ENCODE measurements at regions not wholly inside any gene's neighbourhood (a gene's known extent, or its start where the extent isn't known, plus 50 kb on each side); places are given as distances from the start of the nearest gene placed in this dataset.

DNA sequence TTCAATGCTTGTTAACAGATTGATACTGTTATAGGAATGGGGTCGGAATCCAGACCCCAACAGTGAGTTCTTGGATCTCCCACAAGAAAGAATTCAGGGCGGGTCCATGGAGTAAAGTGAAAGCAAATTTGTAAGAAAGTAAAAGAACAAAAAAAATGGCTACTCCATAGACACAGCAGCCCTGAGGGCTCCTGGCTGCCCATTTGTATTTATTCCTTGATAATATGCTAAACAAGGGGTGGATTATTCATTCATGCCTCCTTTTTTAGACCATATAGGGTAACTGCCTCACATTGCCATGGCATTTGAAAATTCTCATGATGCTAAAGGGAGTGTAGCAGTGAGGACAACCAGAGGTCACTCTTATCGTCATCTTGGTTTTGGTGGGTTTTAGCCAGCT lies 717.2 kb upstream of the KCND2 start:
- Histone ChIP-seq H3K36me3 (no peaks in the 10 kb centered on the region), H3K4me3 (ENCODE audit: low read depth in 1 of 2, low read length in 1 of 2) (no peak overlapping the region), H3K4me1 (ENCODE audit: control insufficient read depth in 1 of 2, insufficient read depth in 1 of 2, low read depth in 1 of 2, low read length in 1 of 2) (no peaks in the 10 kb centered on the region), H3K9me3 (no peaks in the 10 kb centered on the region), H3K27me3 (no peaks in the 10 kb centered on the region), H3K27ac (no peak overlapping the region)
- TF ChIP-seq, protein P1, sequence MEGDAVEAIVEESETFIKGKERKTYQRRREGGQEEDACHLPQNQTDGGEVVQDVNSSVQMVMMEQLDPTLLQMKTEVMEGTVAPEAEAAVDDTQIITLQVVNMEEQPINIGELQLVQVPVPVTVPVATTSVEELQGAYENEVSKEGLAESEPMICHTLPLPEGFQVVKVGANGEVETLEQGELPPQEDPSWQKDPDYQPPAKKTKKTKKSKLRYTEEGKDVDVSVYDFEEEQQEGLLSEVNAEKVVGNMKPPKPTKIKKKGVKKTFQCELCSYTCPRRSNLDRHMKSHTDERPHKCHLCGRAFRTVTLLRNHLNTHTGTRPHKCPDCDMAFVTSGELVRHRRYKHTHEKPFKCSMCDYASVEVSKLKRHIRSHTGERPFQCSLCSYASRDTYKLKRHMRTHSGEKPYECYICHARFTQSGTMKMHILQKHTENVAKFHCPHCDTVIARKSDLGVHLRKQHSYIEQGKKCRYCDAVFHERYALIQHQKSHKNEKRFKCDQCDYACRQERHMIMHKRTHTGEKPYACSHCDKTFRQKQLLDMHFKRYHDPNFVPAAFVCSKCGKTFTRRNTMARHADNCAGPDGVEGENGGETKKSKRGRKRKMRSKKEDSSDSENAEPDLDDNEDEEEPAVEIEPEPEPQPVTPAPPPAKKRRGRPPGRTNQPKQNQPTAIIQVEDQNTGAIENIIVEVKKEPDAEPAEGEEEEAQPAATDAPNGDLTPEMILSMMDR (IDR thresholded peaks at IDR 0.05): no peak

GRCh38 chr7:119556436-119556835 lies 716.5 kb upstream of the KCND2 start:
- Histone ChIP-seq H3K4me1 (ENCODE audit: control insufficient read depth in 1 of 2, insufficient read depth in 1 of 2, low read depth in 1 of 2, low read length in 1 of 2) (no peaks in the 10 kb centered on the region), H3K27me3 (no peaks in the 10 kb centered on the region), H3K36me3 (no peaks in the 10 kb centered on the region), H3K27ac (no peak overlapping the region), H3K9me3 (no peaks in the 10 kb centered on the region), H3K4me3 (ENCODE audit: low read depth in 1 of 2, low read length in 1 of 2) (no peak overlapping the region)
- TF ChIP-seq, protein P1 (IDR thresholded peaks at IDR 0.05): no peak

DNA sequence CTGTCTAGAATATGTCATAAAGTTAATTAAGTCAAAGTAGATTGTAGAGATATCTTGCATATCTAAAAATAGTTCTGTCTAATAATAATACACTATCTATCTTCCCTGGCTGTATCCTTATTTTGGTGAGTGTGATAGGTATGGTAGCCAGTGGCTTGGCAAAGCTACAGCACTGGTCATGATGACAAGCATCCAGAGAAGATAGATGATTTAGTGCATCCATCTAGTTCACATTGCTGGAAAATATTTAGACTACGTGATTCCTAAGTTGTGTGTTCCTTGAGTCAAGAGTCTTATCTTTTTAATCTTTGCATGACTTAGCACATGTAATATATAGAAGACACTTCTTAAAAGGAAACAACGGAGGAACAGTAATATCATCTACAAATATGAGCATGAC lies 711.2 kb upstream of the KCND2 start:
- Histone ChIP-seq H3K4me1 (ENCODE audit: control insufficient read depth in 1 of 2, insufficient read depth in 1 of 2, low read depth in 1 of 2, low read length in 1 of 2) (no peaks in the 10 kb centered on the region), H3K27ac (no peak overlapping the region), H3K36me3 (no peaks in the 10 kb centered on the region), H3K4me3 (ENCODE audit: low read depth in 1 of 2, low read length in 1 of 2) (no peak overlapping the region), H3K27me3 (no peaks in the 10 kb centered on the region), H3K9me3 (no peaks in the 10 kb centered on the region)
- TF ChIP-seq, protein P1 (IDR thresholded peaks at IDR 0.05): no peak

DNA sequence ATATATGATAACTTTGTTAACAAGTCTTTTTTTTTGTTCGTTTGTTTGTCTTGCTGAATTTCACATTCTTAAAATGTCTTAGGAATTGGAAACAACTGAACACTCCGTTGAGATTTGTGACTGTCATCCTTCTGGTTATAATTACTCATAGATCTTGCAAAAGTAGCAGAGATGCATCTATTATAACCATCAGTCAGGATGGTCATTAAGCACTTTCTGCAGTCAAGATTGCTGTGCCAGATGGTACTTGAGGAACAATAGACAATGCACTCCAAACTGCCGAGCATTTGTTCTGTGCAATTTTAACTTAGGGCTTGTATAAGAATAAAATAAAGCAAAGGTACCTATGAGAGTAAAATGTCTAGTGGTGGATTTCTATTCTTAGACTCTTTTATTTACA lies 710.1 kb upstream of the KCND2 start:
- Histone ChIP-seq H3K36me3 (no peaks in the 10 kb centered on the region), H3K9me3 (no peaks in the 10 kb centered on the region), H3K27ac (no peak overlapping the region), H3K4me3 (ENCODE audit: low read depth in 1 of 2, low read length in 1 of 2) (no peak overlapping the region), H3K27me3 (no peaks in the 10 kb centered on the region), H3K4me1 (ENCODE audit: control insufficient read depth in 1 of 2, insufficient read depth in 1 of 2, low read depth in 1 of 2, low read length in 1 of 2) (no peaks in the 10 kb centered on the region)
- TF ChIP-seq, protein P1 (IDR thresholded peaks at IDR 0.05): no peak

- H3K27me3 ChIP-seq: no peaks in the 10 kb centered on the region
- H3K4me1 ChIP-seq (ENCODE audit: control insufficient read depth in 1 of 2, insufficient read depth in 1 of 2, low read depth in 1 of 2, low read length in 1 of 2): no peaks in the 10 kb centered on the region
- H3K9me3 ChIP-seq: no peaks in the 10 kb centered on the region
- no peak overlapping the region for H3K27ac ChIP-seq
- no peaks in the 10 kb centered on the region for H3K36me3 ChIP-seq
- TF ChIP-seq, protein P1 (IDR thresholded peaks at IDR 0.05): no peak
- no peak overlapping the region for H3K4me3 ChIP-seq (ENCODE audit: low read depth in 1 of 2, low read length in 1 of 2)
Observed at GRCh38 chr7:119571666-119572065, 701.3 kb upstream of the KCND2 start.

GRCh38 chr7:119572132-119572531 lies 700.8 kb upstream of the KCND2 start:
- H3K27ac ChIP-seq: no peak overlapping the region
- H3K4me3 ChIP-seq (ENCODE audit: low read depth in 1 of 2, low read length in 1 of 2): no peak overlapping the region
- no peaks in the 10 kb centered on the region for H3K27me3 ChIP-seq
- TF ChIP-seq, protein P1 (IDR thresholded peaks at IDR 0.05): no peak
- no peaks in the 10 kb centered on the region for H3K4me1 ChIP-seq (ENCODE audit: control insufficient read depth in 1 of 2, insufficient read depth in 1 of 2, low read depth in 1 of 2, low read length in 1 of 2)
- no peaks in the 10 kb centered on the region for H3K36me3 ChIP-seq
- H3K9me3 ChIP-seq: no peaks in the 10 kb centered on the region

All from neutrophil (primary cell).